Esophagus muscularis mucosa (tissue), 4 donors: ENCODE measurements at regions not wholly inside any gene's neighbourhood (a gene's known extent, or its start where the extent isn't known, plus 50 kb on each side); places are given as distances from the start of the nearest gene placed in this dataset.
"Not testable (repeated sequence)": the region's sequence is repeated elsewhere in the genome, so short reads cannot be mapped to it uniquely, and the experiment has no call there.

Source experiments
- DNase-seq: peaks from one replicate; pipeline ENCODE4 v3.0.0-alpha.2; 2017; ENCODE audit errors: extremely low spot score
- H3K27ac ChIP-seq, 4 donors: fragments of 200-600 bp; sonication (generic); replicated peaks in 1 of 4; 1 replicate in 3 of 4; 2 replicates in 1 of 4; pipeline ENCODE4 v1.5.1; 2016 to 2019; ENCODE audit warnings: mild to moderate bottlenecking in 1 of 4
- H3K27me3 ChIP-seq, 4 donors: fragments of 200-600 bp; sonication (generic); one replicate each; pipeline versions ENCODE4 v1.5.1 to v1.6.0; 2016 to 2019
- H3K36me3 ChIP-seq, 4 donors: fragments of 200-600 bp; sonication (generic); one replicate each; pipeline ENCODE4 v1.5.1; 2016 to 2019
- H3K4me1 ChIP-seq, 4 donors: fragments of 200-600 bp; sonication (generic); one replicate each; pipeline ENCODE4 v1.5.1; 2016 to 2019
- H3K4me3 ChIP-seq, 4 donors: fragments of 200-600 bp; sonication (generic); 1 replicate in 2 of 4; 2 replicates in 2 of 4; pipeline ENCODE4 v1.5.1; 2016 to 2019; ENCODE audit warnings: mild to moderate bottlenecking in 4 of 4, moderate library complexity in 1 of 4
- H3K9me3 ChIP-seq, 4 donors: fragments of 200-600 bp; sonication (generic); 1 replicate in 3 of 4; 2 replicates in 1 of 4; pipeline ENCODE4 v1.5.1; 2016 to 2019
- EP300 ChIP-seq: sonication (generic); formaldehyde crosslinking; IDR thresholded peaks from one replicate; pipeline ENCODE4 v1.6.1; 2017; ENCODE audit warnings: antibody characterized with exemption
- POLR2A ChIP-seq: fragments of 450-650 bp; IDR thresholded peaks from one replicate; pipeline ENCODE4 v1.6.1; 2017; ENCODE audit warnings: antibody characterized with exemption, moderate library complexity, mild to moderate bottlenecking, low read depth
- POLR2AphosphoS5 ChIP-seq, 2 donors: sonication (generic); formaldehyde crosslinking; IDR thresholded peaks; one replicate each; pipeline ENCODE4 v1.6.1; 2017; ENCODE audit warnings: antibody characterized with exemption in 2 of 2
- WGBS: methylation state at CpG from one replicate; pipeline ENCODE4 v1.1.5; 2018; 5-methylcytosine and 5-hydroxymethylcytosine counted together
- intact Hi-C: fragments of 100-400 bp; cut with DNase I; formaldehyde crosslinking; loops from one replicate; pipeline ENCODE4 v1.15.1; 2023
- TF ChIP-seq, protein P1 (sequence below), 3 experiments: fragments of 200-600 bp in 2 of 3; fragments of 450-650 bp in 1 of 3; sonication (generic) in 2 of 3; IDR thresholded peaks; one replicate each; pipeline ENCODE4 v1.5.1; 2017 to 2019; ENCODE audit warnings: antibody characterized with exemption in 3 of 3, mild to moderate bottlenecking in 2 of 3, moderate library complexity in 1 of 3

DNA sequence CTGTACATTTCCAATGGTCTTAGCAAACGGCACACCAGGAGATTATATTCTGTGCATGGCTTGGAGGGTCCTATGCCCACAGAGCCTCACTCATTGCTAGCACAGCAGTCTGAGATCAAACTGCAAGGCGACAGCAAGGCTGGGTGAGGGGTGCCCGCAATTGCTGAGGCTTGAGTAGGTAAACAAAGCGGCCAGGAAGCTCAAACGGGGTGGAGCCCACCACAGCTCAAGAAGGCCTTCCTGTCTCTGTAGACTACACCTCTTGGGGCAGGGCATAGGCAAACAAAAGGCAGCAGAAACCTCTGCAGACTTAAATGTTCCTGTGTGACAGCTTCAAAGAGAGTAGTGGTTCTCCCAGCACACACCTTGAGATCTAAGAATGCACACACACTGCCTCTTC, 91.3 kb downstream of the OR4A5 start:
- intact Hi-C loops, H3K27me3 ChIP-seq, H3K27ac ChIP-seq, H3K4me1 ChIP-seq, H3K36me3 ChIP-seq, H3K4me3 ChIP-seq, DNase-seq: not testable (repeated sequence)
- peaks cover 0 to 48% (median 37%) of the 10 kb centered on the region in 4 donors for H3K9me3 ChIP-seq
- WGBS = 87% methylated on average over 3 of the region's 5 CpGs

DNA sequence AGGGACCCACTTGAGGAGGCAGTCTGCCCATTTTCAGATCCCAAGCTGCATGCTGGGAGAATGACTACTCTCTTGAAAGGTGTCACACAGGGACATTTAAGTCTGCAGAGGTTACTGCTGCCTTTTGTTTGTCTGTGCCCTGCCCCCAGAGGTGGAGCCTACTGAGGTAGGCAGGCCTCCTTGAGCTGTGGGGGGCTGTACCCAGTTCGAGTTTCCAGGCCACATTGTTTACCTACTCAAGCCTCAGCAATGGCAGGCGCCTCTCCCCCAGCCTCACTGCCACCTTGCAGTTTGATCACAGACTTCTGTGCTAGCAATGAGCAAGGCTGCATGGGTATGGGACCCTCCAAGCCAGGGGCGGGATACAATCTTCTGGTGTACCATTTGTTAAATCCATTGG, 126.0 kb downstream of the OR4A5 start:
- no peak for TF ChIP-seq POLR2A
- TF ChIP-seq, protein P1, sequence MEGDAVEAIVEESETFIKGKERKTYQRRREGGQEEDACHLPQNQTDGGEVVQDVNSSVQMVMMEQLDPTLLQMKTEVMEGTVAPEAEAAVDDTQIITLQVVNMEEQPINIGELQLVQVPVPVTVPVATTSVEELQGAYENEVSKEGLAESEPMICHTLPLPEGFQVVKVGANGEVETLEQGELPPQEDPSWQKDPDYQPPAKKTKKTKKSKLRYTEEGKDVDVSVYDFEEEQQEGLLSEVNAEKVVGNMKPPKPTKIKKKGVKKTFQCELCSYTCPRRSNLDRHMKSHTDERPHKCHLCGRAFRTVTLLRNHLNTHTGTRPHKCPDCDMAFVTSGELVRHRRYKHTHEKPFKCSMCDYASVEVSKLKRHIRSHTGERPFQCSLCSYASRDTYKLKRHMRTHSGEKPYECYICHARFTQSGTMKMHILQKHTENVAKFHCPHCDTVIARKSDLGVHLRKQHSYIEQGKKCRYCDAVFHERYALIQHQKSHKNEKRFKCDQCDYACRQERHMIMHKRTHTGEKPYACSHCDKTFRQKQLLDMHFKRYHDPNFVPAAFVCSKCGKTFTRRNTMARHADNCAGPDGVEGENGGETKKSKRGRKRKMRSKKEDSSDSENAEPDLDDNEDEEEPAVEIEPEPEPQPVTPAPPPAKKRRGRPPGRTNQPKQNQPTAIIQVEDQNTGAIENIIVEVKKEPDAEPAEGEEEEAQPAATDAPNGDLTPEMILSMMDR (IDR thresholded peaks at IDR 0.05) = no peak
- TF ChIP-seq EP300 = no peak
- TF ChIP-seq POLR2AphosphoS5 (IDR thresholded peaks at IDR 0.05) = no peak
- Histone ChIP-seq H3K36me3 (no peaks in the 10 kb centered on the region), H3K27ac (no peak overlapping the region), H3K4me1 (no peaks in the 10 kb centered on the region), H3K4me3 (no peak overlapping the region), H3K27me3 (no peaks in the 10 kb centered on the region), H3K9me3 (peaks cover 0 to 65% (median 56%) of the 10 kb centered on the region in 4 donors)
- 56% methylated on average over 3 of the region's 3 CpGs for WGBS
- intact Hi-C loops = no loop called here
- DNase-seq = no peak

DNA sequence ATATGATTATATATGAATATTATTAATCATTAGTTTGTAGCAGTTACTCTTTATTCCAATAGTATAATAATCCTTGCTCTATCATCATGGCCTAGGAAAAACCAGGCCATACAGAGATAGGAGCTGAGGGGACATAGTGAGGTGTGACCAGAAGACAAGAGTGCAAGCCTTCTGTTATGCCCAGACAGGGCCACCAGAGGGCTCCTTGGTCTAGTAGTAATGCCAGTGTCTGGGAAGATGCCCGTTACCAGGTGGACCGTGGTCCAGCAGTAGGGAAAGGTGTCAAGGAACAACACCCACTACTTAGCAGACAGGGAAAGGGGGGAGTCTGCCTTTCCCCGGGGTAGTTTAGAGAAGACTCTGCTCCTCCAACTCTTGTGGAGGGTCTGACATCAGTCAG, 148.4 kb downstream of the OR4A5 start:
- H3K27me3 ChIP-seq, intact Hi-C loops, H3K27ac ChIP-seq, H3K4me1 ChIP-seq, H3K36me3 ChIP-seq, DNase-seq, H3K4me3 ChIP-seq: not testable (repeated sequence)
- 82% methylated on average over 3 of the region's 3 CpGs for WGBS
- H3K9me3 ChIP-seq = peaks cover 0 to 90% (median 76%) of the 10 kb centered on the region in 4 donors
